Breast epithelium (tissue), 3 donors: ENCODE measurements at regions not wholly inside any gene's neighbourhood (a gene's known extent, or its start where the extent isn't known, plus 50 kb on each side); places are given as distances from the start of the nearest gene placed in this dataset.

Experiments used
- POLR2A ChIP-seq: fragments of 450-650 bp; IDR thresholded peaks from one replicate; pipeline ENCODE4 v1.6.1; 2016; ENCODE audit warnings: antibody characterized with exemption, mild to moderate bottlenecking, moderate library complexity
- TF ChIP-seq, protein P1 (sequence below), 3 donors: fragments of 450-650 bp; IDR thresholded peaks; one replicate each; pipeline ENCODE4 v1.5.1; 2016 to 2017; ENCODE audit warnings: antibody characterized with exemption in 3 of 3, mild to moderate bottlenecking in 3 of 3, moderate library complexity in 3 of 3

DNA sequence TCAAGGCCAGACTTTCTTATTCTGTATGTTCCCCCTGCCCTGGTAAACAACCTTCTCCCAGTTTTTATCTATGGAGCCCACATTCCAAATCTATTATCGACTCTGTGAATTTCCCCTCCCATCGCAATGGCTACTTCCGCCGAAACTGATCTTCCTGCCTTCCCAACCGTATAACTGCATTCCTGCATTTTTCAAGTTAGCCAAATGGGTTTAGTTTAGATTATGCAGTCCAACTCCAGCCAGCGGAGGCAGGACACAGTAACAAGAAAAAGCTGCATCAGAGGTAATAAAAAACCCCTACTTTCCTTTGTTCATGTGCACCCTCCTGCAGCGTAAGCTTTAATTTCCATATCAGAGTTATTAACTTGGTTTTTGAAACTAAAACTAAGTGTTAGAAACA is 112.2 kb upstream of the ZNF91 start:
- TF ChIP-seq POLR2A = no peak
- TF ChIP-seq, protein P1, sequence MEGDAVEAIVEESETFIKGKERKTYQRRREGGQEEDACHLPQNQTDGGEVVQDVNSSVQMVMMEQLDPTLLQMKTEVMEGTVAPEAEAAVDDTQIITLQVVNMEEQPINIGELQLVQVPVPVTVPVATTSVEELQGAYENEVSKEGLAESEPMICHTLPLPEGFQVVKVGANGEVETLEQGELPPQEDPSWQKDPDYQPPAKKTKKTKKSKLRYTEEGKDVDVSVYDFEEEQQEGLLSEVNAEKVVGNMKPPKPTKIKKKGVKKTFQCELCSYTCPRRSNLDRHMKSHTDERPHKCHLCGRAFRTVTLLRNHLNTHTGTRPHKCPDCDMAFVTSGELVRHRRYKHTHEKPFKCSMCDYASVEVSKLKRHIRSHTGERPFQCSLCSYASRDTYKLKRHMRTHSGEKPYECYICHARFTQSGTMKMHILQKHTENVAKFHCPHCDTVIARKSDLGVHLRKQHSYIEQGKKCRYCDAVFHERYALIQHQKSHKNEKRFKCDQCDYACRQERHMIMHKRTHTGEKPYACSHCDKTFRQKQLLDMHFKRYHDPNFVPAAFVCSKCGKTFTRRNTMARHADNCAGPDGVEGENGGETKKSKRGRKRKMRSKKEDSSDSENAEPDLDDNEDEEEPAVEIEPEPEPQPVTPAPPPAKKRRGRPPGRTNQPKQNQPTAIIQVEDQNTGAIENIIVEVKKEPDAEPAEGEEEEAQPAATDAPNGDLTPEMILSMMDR (IDR thresholded peaks at IDR 0.05) = no peak
